PC-3 (cell line): ENCODE measurements at regions not wholly inside any gene's neighbourhood (a gene's known extent, or its start where the extent isn't known, plus 50 kb on each side); places are given as distances from the start of the nearest gene placed in this dataset.

Experiments used
- ATAC-seq: fragments of 200-7000 bp; cut with Tn5 transposase; 2 replicates; pipeline ENCODE4 v1.9.1; 2020; ENCODE audit warnings: mild to moderate bottlenecking, moderate library complexity
- BruUV-seq: library from RNA; stranded (reverse); fragments of 400-500 nt; replicated peaks from 2 replicates; lab custom pipeline; 2021; lab: Mats Ljungman, UMichigan
- CTCF ChIA-PET: fragments of 300-600 bp; sonication (Branson Sonifier 250); formaldehyde crosslinking; loops from one replicate; lab custom pipeline; 2022; ENCODE audit warnings: antibody characterized with exemption; lab: Charles Lee
- POLR2A ChIA-PET: fragments of 300-600 bp; sonication (Branson Sonifier 250); formaldehyde crosslinking; loops from one replicate; lab custom pipeline; 2022; ENCODE audit warnings: antibody characterized with exemption; ENCODE audit not compliant: unreplicated experiment; lab: Charles Lee
- DNase-seq: peaks from one replicate; pipeline ENCODE4 v3.0.0-alpha.2; 2015
- H2AFZ ChIP-seq: fragments of 300-600 bp; sonication (generic); 2 replicates; pipeline ENCODE4 v1.6.0; 2016; ENCODE audit warnings: antibody characterized with exemption, low read length
- H3F3A ChIP-seq: fragments of 300-600 bp; sonication (generic); one replicate; pipeline ENCODE4 v1.6.0; 2017; ENCODE audit warnings: antibody characterized with exemption, low read length, control low read depth, mild to moderate bottlenecking; ENCODE audit not compliant: unreplicated experiment
- H3K27ac ChIP-seq: fragments of 300-600 bp; sonication (generic); 2 replicates; pipeline ENCODE4 v1.5.1; 2016; ENCODE audit warnings: mild to moderate bottlenecking, low read length
- H3K27me3 ChIP-seq: fragments of 300-600 bp; sonication (generic); 2 replicates; pipeline ENCODE4 v1.6.1; 2016; ENCODE audit warnings: low read length, mixed read lengths
- H3K36me3 ChIP-seq: fragments of 300-600 bp; sonication (generic); 2 replicates; pipeline ENCODE4 v1.6.1; 2016; ENCODE audit warnings: low read depth, mixed run types, low read length, mixed read lengths
- H3K4me1 ChIP-seq: fragments of 300-600 bp; sonication (generic); 2 replicates; pipeline ENCODE4 v1.5.1; 2016; ENCODE audit warnings: low read length; ENCODE audit not compliant: insufficient read depth
- H3K4me2 ChIP-seq: fragments of 300-600 bp; sonication (generic); 2 replicates; pipeline ENCODE4 v1.6.0; 2016; ENCODE audit warnings: low read length
- H3K4me3 ChIP-seq: fragments of 300-600 bp; sonication (generic); 2 replicates; pipeline ENCODE4 v1.5.1; 2016; ENCODE audit warnings: mild to moderate bottlenecking, low read length, mixed read lengths
- H3K79me2 ChIP-seq: fragments of 300-600 bp; sonication (generic); 2 replicates; pipeline ENCODE4 v1.6.1; 2017; ENCODE audit warnings: low read length, mixed read lengths
- H3K9ac ChIP-seq: fragments of 300-600 bp; sonication (generic); 2 replicates; pipeline ENCODE4 v1.6.0; 2016; ENCODE audit warnings: mild to moderate bottlenecking, low read length
- H3K9me2 ChIP-seq: fragments of 300-600 bp; sonication (generic); replicated peaks from 2 replicates; pipeline ENCODE4 v1.6.1; 2016; ENCODE audit warnings: mixed run types, low read length, mixed read lengths
- H3K9me3 ChIP-seq: fragments of 300-600 bp; sonication (generic); 2 replicates; pipeline ENCODE4 v1.6.1; 2016; ENCODE audit warnings: low read length, mixed read lengths
- H4K20me1 ChIP-seq: fragments of 300-600 bp; sonication (generic); 2 replicates; pipeline ENCODE4 v1.6.1; 2016; ENCODE audit warnings: low read length, mixed read lengths
- EZH2 ChIP-seq: fragments of 300-600 bp; sonication (generic); IDR thresholded peaks from one replicate; pipeline ENCODE4 v1.6.1; 2017; ENCODE audit warnings: antibody characterized with exemption, mild to moderate bottlenecking, low read length; ENCODE audit not compliant: unreplicated experiment
- EZH2phosphoT487 ChIP-seq: fragments of 300-600 bp; sonication (generic); IDR thresholded peaks from 2 replicates; pipeline ENCODE4 v1.6.1; 2018; ENCODE audit warnings: mild to moderate bottlenecking, antibody characterized with exemption, low read length, borderline replicate concordance
- intact Hi-C: fragments of 100-400 bp; cut with micrococcal nuclease; formaldehyde crosslinking; loops from 2 replicates; pipeline ENCODE4 v1.9.0; 2023
- TF ChIP-seq, protein P1 (sequence below): fragments of 300-600 bp; sonication (generic); conservative IDR thresholded peaks from 2 replicates; pipeline ENCODE4 v1.5.1; 2017; ENCODE audit warnings: antibody characterized with exemption, low read depth, mild to moderate bottlenecking, low read length

DNA sequence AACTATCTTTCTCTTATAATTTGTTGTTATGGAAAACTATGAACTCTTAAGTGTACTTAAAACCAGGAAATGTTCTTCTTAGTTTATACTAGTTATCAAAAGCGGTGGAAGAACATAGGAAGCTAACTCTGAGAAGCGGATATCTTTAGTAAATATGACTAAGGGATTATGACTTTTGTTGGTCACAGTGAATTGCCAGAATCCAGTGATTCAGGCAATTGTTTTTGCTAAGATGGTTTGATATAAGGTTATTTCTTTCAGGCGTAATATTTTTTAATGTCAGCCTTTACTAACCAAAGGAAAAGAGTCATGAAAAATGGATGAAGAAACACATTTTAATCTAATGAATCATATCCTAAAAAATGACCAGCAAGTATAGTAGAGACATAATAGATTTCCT lies 473.5 kb downstream of the FOXG1 start:
- Histone ChIP-seq H3K36me3 (no peaks in the 10 kb centered on the region), H3K9ac (peak overlapping the region; percentile 34; the same call in 1 of the 2 replicates), H3K9me3 (no peaks in the 10 kb centered on the region), H3K9me2 (no peaks in the 10 kb centered on the region), H3K27me3 (no peaks in the 10 kb centered on the region), H3K4me3 (no peak overlapping the region; the same call in 1 of the 2 replicates), H3K4me1 (peaks cover 48% of the 10 kb centered on the region), H3K4me2 (peak overlapping the region; percentile 67), H3F3A (peaks cover 8% of the 10 kb centered on the region), H3K27ac (peak overlapping the region; percentile 86), H3K79me2 (no peaks in the 10 kb centered on the region), H4K20me1 (no peaks in the 10 kb centered on the region), H2AFZ (no peak overlapping the region)
- BruUV-seq, result no TSS peak
- ChIA-PET CTCF (no interaction called here), POLR2A (interaction anchor here (0.6 kb wide), 1 partner anchor 24 kb away, joined by 3 read pairs; no protein-coding TSS in a partner anchor)
- ATAC-seq, result peak; percentile 77
- intact Hi-C loops, result loop anchor here (1.0 to 5.0 kb wide), 3 partner anchors 23 to 222 kb away; no protein-coding TSS in a partner anchor
- TF ChIP-seq EZH2phosphoT487 (no peak), EZH2 (no peak)
- TF ChIP-seq, protein P1, sequence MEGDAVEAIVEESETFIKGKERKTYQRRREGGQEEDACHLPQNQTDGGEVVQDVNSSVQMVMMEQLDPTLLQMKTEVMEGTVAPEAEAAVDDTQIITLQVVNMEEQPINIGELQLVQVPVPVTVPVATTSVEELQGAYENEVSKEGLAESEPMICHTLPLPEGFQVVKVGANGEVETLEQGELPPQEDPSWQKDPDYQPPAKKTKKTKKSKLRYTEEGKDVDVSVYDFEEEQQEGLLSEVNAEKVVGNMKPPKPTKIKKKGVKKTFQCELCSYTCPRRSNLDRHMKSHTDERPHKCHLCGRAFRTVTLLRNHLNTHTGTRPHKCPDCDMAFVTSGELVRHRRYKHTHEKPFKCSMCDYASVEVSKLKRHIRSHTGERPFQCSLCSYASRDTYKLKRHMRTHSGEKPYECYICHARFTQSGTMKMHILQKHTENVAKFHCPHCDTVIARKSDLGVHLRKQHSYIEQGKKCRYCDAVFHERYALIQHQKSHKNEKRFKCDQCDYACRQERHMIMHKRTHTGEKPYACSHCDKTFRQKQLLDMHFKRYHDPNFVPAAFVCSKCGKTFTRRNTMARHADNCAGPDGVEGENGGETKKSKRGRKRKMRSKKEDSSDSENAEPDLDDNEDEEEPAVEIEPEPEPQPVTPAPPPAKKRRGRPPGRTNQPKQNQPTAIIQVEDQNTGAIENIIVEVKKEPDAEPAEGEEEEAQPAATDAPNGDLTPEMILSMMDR, result no peak
- DNase-seq, result peak; percentile 87

DNA sequence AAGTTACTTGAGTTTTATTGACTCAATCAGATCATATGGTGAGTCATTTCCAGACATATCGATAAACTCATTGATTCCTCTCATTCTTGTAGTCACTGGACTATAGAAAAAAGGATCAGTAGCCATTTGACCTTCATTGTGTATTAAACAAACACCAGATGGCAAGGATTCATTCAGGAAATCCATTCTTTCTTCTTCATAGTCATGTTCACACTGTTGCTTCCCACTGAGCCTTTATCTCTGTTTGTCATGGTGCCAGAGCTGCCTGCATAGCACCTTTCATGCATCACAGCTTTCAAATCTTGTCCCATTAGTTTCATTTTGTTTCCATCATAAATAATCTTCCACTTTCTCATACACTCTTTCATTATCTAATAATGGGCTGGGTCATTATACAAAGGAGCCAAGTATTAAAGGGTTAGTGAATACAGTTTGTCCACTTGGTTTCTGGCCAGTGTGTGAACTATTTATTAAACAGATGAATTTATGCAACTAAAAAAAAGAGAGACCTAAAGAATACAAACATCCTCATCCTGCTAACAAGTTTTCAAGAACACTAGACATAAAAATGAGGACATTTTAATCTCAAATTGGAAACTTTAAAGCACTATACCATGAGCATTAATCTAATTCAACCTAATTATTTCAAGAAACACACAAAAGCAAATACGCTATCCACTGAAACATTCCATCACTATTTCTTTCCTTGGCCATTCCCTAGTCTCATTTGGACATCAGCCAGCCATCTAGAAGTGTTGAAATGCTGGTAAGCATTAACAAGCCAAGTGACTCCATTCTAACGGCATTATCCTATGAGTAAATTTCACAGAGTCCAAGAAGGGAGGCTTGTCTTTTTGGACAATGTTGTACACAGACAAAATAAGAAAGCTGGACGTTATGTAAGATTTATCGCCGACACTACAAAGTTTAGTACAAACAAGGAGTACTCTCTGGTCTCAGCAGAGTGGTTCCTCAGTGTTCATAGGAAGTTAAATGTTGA lies 476.5 kb downstream of the FOXG1 start:
- no peak overlapping the region for H3K4me3 ChIP-seq
- BruUV-seq, result no TSS peak
- ATAC-seq (no peak), DNase-seq (peak; percentile 23)
- H3K36me3 ChIP-seq, result no peaks in the 10 kb centered on the region
- H3K27ac ChIP-seq, result no peak overlapping the region
- H3K27me3 ChIP-seq, result no peaks in the 10 kb centered on the region
- no peaks in the 10 kb centered on the region for H3K9me2 ChIP-seq
- H3K4me1 ChIP-seq, result peaks cover 30% of the 10 kb centered on the region
- no peaks in the 10 kb centered on the region for H3K9me3 ChIP-seq
- no peaks in the 10 kb centered on the region for H4K20me1 ChIP-seq
- TF ChIP-seq, protein P1, result no peak
- TF ChIP-seq EZH2phosphoT487 (no peak), EZH2 (no peak)
- no peak overlapping the region for H3K4me2 ChIP-seq
- intact Hi-C loops, result loop anchor here (5.0 kb wide), 1 partner anchor 219 kb away; no protein-coding TSS in a partner anchor
- H3F3A ChIP-seq, result no peaks in the 10 kb centered on the region
- H3K9ac ChIP-seq, result no peak overlapping the region
- ChIA-PET POLR2A (no interaction called here), CTCF (no interaction called here)
- no peaks in the 10 kb centered on the region for H3K79me2 ChIP-seq
- no peak overlapping the region for H2AFZ ChIP-seq
